ENCODE measurements at regions not wholly inside any gene's neighbourhood (a gene's known extent, or its start where the extent isn't known, plus 50 kb on each side); places are given as distances from the start of the nearest gene placed in this dataset.

- Histone ChIP-seq H3K9me3 (ENCODE audit: control insufficient read depth, low read length) (peaks cover 4% of the 10 kb centered on the region), H3K27ac (ENCODE audit: low read depth, low read length, severe bottlenecking) (no peak overlapping the region), H3K36me3 (ENCODE audit: control insufficient read depth, insufficient read depth, low read length) (no peaks in the 10 kb centered on the region), H3K4me3 (ENCODE audit: extremely low read depth, insufficient read depth, low read length, poor library complexity, severe bottlenecking) (no peak overlapping the region), H3K4me1 (ENCODE audit: control insufficient read depth, insufficient read depth, low read length, poor library complexity, severe bottlenecking) (peaks cover 19% of the 10 kb centered on the region)
- WGBS, 2 experiments (ENCODE audit: insufficient coverage in 2 of 2) = 100% methylated on average over 2 of the region's 3 CpGs
These were observed 50.6 kb upstream of the SPRED2 start for GRCh38 chr2:65482971-65483370.

Data from mesodermal cell (in vitro differentiated cells).